SU-DHL-6 (cell line): ENCODE measurements at regions not wholly inside any gene's neighbourhood (a gene's known extent, or its start where the extent isn't known, plus 50 kb on each side); places are given as distances from the start of the nearest gene placed in this dataset.

Experiments used
- H2AFZ ChIP-seq: fragments of 200-600 bp; sonication (generic); 2 replicates; pipeline ENCODE4 v1.6.1; 2014; ENCODE audit warnings: low read depth, mild to moderate bottlenecking, moderate library complexity, mixed read lengths, antibody characterized with exemption, low read length; ENCODE audit not compliant: severe bottlenecking
- H3F3A ChIP-seq: fragments of 200-600 bp; shearing (Covaris generic); 2 replicates; pipeline ENCODE4 v1.6.0; 2016; ENCODE audit warnings: antibody characterized with exemption, mild to moderate bottlenecking; ENCODE audit not compliant: insufficient read depth
- H3K27ac ChIP-seq: fragments of 200-600 bp; sonication (generic); 2 replicates; pipeline ENCODE4 v1.5.1; 2016; ENCODE audit warnings: low read depth, mild to moderate bottlenecking, low read length, moderate library complexity, mixed read lengths
- H3K27me3 ChIP-seq: fragments of 200-600 bp; sonication (generic), shearing (Covaris generic); 2 replicates; pipeline ENCODE4 v1.6.0; 2014; ENCODE audit warnings: mild to moderate bottlenecking, low read length
- H3K36me3 ChIP-seq: fragments of 200-600 bp; sonication (generic); 2 replicates; pipeline ENCODE4 v1.6.1; 2014; ENCODE audit warnings: mild to moderate bottlenecking, low read length, mixed read lengths
- H3K4me2 ChIP-seq: fragments of 300-600, 200-600 bp; shearing (Covaris generic), sonication (generic); 2 replicates; pipeline ENCODE4 v1.6.0; 2014; ENCODE audit warnings: low read length, low read depth, mild to moderate bottlenecking; ENCODE audit not compliant: poor library complexity, severe bottlenecking
- H3K4me3 ChIP-seq: fragments of 200-600 bp; sonication (generic); 2 replicates; pipeline ENCODE4 v1.5.1; 2014; ENCODE audit warnings: antibody characterized with exemption, low read length, mild to moderate bottlenecking, mixed read lengths; ENCODE audit not compliant: insufficient read depth, poor library complexity, severe bottlenecking
- H3K79me2 ChIP-seq: fragments of 200-600 bp; sonication (generic); 2 replicates; pipeline ENCODE4 v1.6.1; 2014; ENCODE audit warnings: mild to moderate bottlenecking, low read length, moderate library complexity; ENCODE audit not compliant: insufficient read depth
- H3K9ac ChIP-seq: fragments of 200-600 bp; sonication (generic); 2 replicates; pipeline ENCODE4 v1.7.0; 2014; ENCODE audit warnings: mild to moderate bottlenecking, low read length
- H3K9me2 ChIP-seq: fragments of 200-600 bp; sonication (generic); replicated peaks from 2 replicates; pipeline ENCODE4 v1.6.1; 2014; ENCODE audit warnings: low read length; ENCODE audit not compliant: insufficient read depth
- H3K9me3 ChIP-seq: fragments of 200-600 bp; sonication (generic); 2 replicates; pipeline ENCODE4 v1.6.1; 2014; ENCODE audit warnings: low read length, mixed read lengths; ENCODE audit not compliant: insufficient read depth
- H4K20me1 ChIP-seq: fragments of 200-600 bp; sonication (generic); 2 replicates; pipeline ENCODE4 v1.6.1; 2014; ENCODE audit warnings: low read depth, mild to moderate bottlenecking, antibody characterized with exemption, low read length, moderate library complexity, mixed read lengths
- EZH2phosphoT487 ChIP-seq: fragments of 200-600 bp; sonication (generic), shearing (Covaris generic); conservative IDR thresholded peaks from 2 replicates; pipeline ENCODE4 v1.6.1; 2018; ENCODE audit warnings: mild to moderate bottlenecking, antibody characterized with exemption, low read length, moderate library complexity, mixed read lengths
- TF ChIP-seq, protein P1 (sequence below): fragments of 200-600 bp; sonication (generic); IDR thresholded peaks from one replicate; pipeline ENCODE4 v1.5.1; 2017; ENCODE audit warnings: antibody characterized with exemption, mild to moderate bottlenecking, low read length, moderate library complexity; ENCODE audit not compliant: insufficient read depth, poor library complexity, severe bottlenecking

- H2AFZ ChIP-seq: no peak overlapping the region
- H3K9me2 ChIP-seq: no peaks in the 10 kb centered on the region
- no peak for TF ChIP-seq EZH2phosphoT487
- TF ChIP-seq, protein P1, sequence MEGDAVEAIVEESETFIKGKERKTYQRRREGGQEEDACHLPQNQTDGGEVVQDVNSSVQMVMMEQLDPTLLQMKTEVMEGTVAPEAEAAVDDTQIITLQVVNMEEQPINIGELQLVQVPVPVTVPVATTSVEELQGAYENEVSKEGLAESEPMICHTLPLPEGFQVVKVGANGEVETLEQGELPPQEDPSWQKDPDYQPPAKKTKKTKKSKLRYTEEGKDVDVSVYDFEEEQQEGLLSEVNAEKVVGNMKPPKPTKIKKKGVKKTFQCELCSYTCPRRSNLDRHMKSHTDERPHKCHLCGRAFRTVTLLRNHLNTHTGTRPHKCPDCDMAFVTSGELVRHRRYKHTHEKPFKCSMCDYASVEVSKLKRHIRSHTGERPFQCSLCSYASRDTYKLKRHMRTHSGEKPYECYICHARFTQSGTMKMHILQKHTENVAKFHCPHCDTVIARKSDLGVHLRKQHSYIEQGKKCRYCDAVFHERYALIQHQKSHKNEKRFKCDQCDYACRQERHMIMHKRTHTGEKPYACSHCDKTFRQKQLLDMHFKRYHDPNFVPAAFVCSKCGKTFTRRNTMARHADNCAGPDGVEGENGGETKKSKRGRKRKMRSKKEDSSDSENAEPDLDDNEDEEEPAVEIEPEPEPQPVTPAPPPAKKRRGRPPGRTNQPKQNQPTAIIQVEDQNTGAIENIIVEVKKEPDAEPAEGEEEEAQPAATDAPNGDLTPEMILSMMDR: no peak
- H3K9me3 ChIP-seq: no peaks in the 10 kb centered on the region
- H3K4me2 ChIP-seq: no peak overlapping the region
- no peaks in the 10 kb centered on the region for H3K27me3 ChIP-seq
- no peak overlapping the region for H3K27ac ChIP-seq
- H3F3A ChIP-seq: no peaks in the 10 kb centered on the region
- no peaks in the 10 kb centered on the region for H3K36me3 ChIP-seq
- no peaks in the 10 kb centered on the region for H3K79me2 ChIP-seq
- H3K4me3 ChIP-seq: no peak overlapping the region
- no peak overlapping the region for H3K9ac ChIP-seq
- no peaks in the 10 kb centered on the region for H4K20me1 ChIP-seq
Observed at GRCh38 chr12:63304887-63305316, 153.9 kb upstream of the AVPR1A start.

DNA sequence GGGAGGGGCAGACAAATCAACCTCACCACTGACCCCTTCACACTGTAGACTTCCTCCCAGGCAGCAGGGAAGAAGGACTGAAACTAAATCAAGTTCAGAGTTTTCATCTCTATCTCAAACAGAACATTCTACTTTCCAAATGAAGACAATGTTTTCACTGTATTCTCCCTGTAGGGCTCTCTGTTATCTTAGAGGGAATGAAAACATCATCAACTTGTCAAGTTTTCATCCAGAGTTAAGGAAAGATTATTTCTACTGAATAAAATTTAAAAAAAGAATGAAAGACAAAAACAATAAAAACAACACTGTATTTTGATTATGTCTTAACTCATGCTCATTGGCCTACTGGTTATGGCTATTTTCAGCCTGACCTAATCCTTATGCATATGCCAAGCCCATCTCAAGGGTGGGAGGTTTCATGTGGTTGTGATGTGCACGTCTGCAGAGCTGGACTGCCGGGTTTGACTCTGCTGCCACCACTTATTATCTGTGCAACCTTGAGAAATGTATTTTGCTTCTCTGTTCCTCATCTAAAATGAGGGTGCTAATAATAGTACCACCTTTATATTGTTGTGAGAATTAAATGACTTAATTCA lies 152.0 kb upstream of the AVPR1A start:
- H3K27me3 ChIP-seq: no peaks in the 10 kb centered on the region
- no peaks in the 10 kb centered on the region for H3F3A ChIP-seq
- no peaks in the 10 kb centered on the region for H4K20me1 ChIP-seq
- H3K9me3 ChIP-seq: no peaks in the 10 kb centered on the region
- TF ChIP-seq EZH2phosphoT487: no peak
- TF ChIP-seq, protein P1: no peak
- H3K27ac ChIP-seq: no peak overlapping the region
- no peaks in the 10 kb centered on the region for H3K9me2 ChIP-seq
- H2AFZ ChIP-seq: no peak overlapping the region
- no peak overlapping the region for H3K4me2 ChIP-seq
- H3K79me2 ChIP-seq: no peaks in the 10 kb centered on the region
- no peak overlapping the region for H3K4me3 ChIP-seq
- no peak overlapping the region for H3K9ac ChIP-seq
- H3K36me3 ChIP-seq: no peaks in the 10 kb centered on the region

DNA sequence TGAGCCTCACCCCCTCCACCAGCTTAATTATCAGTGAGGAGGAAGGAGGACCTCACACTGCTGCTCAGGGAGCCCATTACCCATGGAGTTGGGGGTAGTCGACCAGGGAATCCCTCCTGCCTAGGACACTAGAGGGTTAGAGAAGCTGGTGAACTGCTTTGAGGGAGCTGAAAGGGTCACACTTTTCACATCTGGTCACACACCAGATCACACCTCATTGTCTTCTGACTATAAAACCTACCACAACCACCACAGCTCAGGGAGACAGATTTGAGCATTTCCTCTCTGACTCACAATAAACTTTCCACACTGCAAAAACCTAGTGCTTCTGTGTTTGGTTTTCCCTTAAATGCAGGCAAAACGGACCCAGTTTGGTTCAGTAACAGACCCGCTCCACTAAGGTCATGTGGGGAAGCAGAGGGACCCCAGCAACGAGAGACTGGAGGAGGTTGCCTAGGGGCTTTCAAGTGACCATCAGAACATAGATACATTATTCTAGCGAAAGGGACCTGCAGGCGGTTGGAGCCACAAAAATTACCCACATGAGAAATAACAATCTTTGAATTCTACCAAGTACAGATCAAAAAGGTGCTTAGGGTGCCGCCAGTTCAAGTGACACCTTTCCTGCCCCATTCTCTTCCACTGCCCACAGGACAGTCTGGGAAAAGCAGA lies 151.4 kb upstream of the AVPR1A start:
- H3K27me3 ChIP-seq: no peaks in the 10 kb centered on the region
- H3K9me3 ChIP-seq: no peaks in the 10 kb centered on the region
- H3K4me3 ChIP-seq: no peak overlapping the region
- no peak overlapping the region for H3K27ac ChIP-seq
- no peak overlapping the region for H2AFZ ChIP-seq
- TF ChIP-seq EZH2phosphoT487: no peak
- TF ChIP-seq, protein P1: no peak
- no peaks in the 10 kb centered on the region for H4K20me1 ChIP-seq
- no peaks in the 10 kb centered on the region for H3K36me3 ChIP-seq
- no peaks in the 10 kb centered on the region for H3K79me2 ChIP-seq
- H3K9me2 ChIP-seq: no peaks in the 10 kb centered on the region
- no peaks in the 10 kb centered on the region for H3F3A ChIP-seq
- H3K4me2 ChIP-seq: no peak overlapping the region
- no peak overlapping the region for H3K9ac ChIP-seq
